ENCODE measurements at regions not wholly inside any gene's neighbourhood (a gene's known extent, or its start where the extent isn't known, plus 50 kb on each side); places are given as distances from the start of the nearest gene placed in this dataset.

DNA sequence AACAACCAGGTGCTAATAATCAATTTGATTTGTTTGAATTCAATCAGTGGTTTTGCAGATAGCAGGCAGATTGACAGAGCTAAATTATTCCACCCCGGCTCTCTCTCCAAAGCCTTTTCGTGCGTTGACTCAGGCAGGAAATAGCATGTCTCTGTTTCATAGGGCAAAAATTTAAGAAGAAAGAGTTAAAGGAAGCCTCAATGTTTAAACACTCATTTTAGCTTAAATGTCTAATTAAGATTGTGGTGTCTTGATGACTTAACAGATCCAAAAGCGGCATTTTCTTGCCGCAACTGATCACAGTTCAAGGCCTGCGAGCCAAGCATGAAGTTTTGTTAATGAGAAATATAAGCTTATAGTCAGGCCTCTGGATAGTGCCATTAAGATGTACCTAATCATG is 1051.1 kb upstream of the AUTS2 start:
- Histone ChIP-seq H3K4me3 (ENCODE audit: extremely low read depth in 1 of 4, insufficient read depth in 2 of 4, low read depth in 3 of 4, low read length in 4 of 4) (no peak overlapping the region), H4K8ac (ENCODE audit: extremely low read depth, insufficient read depth, low read length) (no peak overlapping the region), H2BK120ac (replicated peaks; ENCODE audit: low read depth, low read length) (no peak overlapping the region), H2BK5ac (ENCODE audit: low read depth, low read length) (no peak overlapping the region), H3K23me2 (ENCODE audit: low read depth, low read length) (no peaks in the 10 kb centered on the region), H2BK12ac (ENCODE audit: low read depth, low read length) (no peak overlapping the region), H3K14ac (ENCODE audit: insufficient read length) (no peak overlapping the region), H3K4me1 (replicated peaks in 1 of 4; ENCODE audit: control insufficient read depth in 3 of 4, insufficient read depth in 4 of 4, low read length in 3 of 4) (no peaks in the 10 kb centered on the region), H3K9ac (replicated peaks in 1 of 4; ENCODE audit: extremely low read depth in 1 of 4, low read depth in 3 of 4, low read length in 3 of 4) (no peak overlapping the region), H3K4ac (replicated peaks; ENCODE audit: insufficient read length, low read depth, low read length) (no peak overlapping the region), H3K4me2 (ENCODE audit: insufficient read depth in 1 of 2, low read depth in 2 of 2, low read length in 2 of 2) (no peak overlapping the region), H3K79me1 (ENCODE audit: low read depth, low read length) (no peaks in the 10 kb centered on the region), H3K79me2 (ENCODE audit: control insufficient read depth in 1 of 2, insufficient read depth in 2 of 2, low read length in 2 of 2) (no peaks in the 10 kb centered on the region), H3K18ac (ENCODE audit: extremely low read depth, low read length) (no peak overlapping the region), H3K23ac (ENCODE audit: insufficient read length) (no peak overlapping the region), H3K56ac (replicated peaks; ENCODE audit: insufficient read length, low read depth, low read length) (no peak overlapping the region), H4K91ac (replicated peaks; ENCODE audit: insufficient read length, low read length) (no peak overlapping the region), H4K20me1 (replicated peaks in 1 of 2; ENCODE audit: control insufficient read depth in 1 of 2, insufficient read depth in 2 of 2, low read length in 2 of 2) (no peaks in the 10 kb centered on the region), H3K27ac (ENCODE audit: low read depth, low read length) (no peak overlapping the region), H2AFZ (ENCODE audit: low read length) (no peak overlapping the region), H3K9me3 (ENCODE audit: insufficient read depth in 2 of 2, low read depth in 1 of 2, low read length in 1 of 2) (no peaks in the 10 kb centered on the region), H3K27me3 (replicated peaks in 1 of 4; ENCODE audit: control insufficient read depth in 3 of 4, extremely low read depth in 1 of 4, insufficient read depth in 3 of 4, low read length in 3 of 4) (no peaks in the 10 kb centered on the region), H2BK20ac (ENCODE audit: low read length) (no peak overlapping the region), H3K36me3 (ENCODE audit: control insufficient read depth in 2 of 4, insufficient read depth in 4 of 4, low read length in 3 of 4) (no peaks in the 10 kb centered on the region), H2AK5ac (ENCODE audit: low read depth, low read length) (no peak overlapping the region), H2BK15ac (ENCODE audit: low read length) (no peak overlapping the region), H4K5ac (ENCODE audit: insufficient read length, low read depth, low read length) (no peak overlapping the region)
- DNase-seq (ENCODE audit: low read depth in 1 of 2, low spot score in 2 of 2) (no peak), FAIRE-seq (no peak)
- TF ChIP-seq JUN (IDR thresholded peaks at IDR 0.05; ENCODE audit: low read depth, low read length) (no peak), GTF2F1 (IDR thresholded peaks at IDR 0.05; ENCODE audit: borderline replicate concordance, low read depth, low read length) (no peak), CHD2 (IDR thresholded peaks at IDR 0.05; ENCODE audit: low read length) (no peak), YY1 (IDR thresholded peaks at IDR 0.05; ENCODE audit: low read depth, low read length) (no peak), EP300 (IDR thresholded peaks at IDR 0.05; ENCODE audit: borderline replicate concordance in 1 of 2, low read depth in 2 of 2, low read length in 2 of 2) (no peak), SUZ12 (IDR thresholded peaks at IDR 0.05; ENCODE audit: low read length) (no peak), NANOG (IDR thresholded peaks at IDR 0.05; ENCODE audit: insufficient read depth, low read depth, low read length, poor library complexity, severe bottlenecking) (no peak), CBX5 (IDR thresholded peaks at IDR 0.05; ENCODE audit: low read depth, low read length) (no peak), BRCA1 (IDR thresholded peaks at IDR 0.05; ENCODE audit: low read depth, low read length) (no peak), PHF8 (conservative IDR thresholded peaks at IDR 0.05; ENCODE audit: low read depth, low read length) (no peak), EGR1 (IDR thresholded peaks at IDR 0.05; ENCODE audit: borderline replicate concordance, low read depth, low read length) (no peak), TBP (IDR thresholded peaks at IDR 0.05; ENCODE audit: low read depth, low read length) (no peak), TAF1 (IDR thresholded peaks at IDR 0.05; ENCODE audit: low read depth, low read length) (no peak), POLR2AphosphoS5 (IDR thresholded peaks at IDR 0.05; ENCODE audit: low read depth, low read length) (no peak), CEBPB (IDR thresholded peaks at IDR 0.05; ENCODE audit: low read depth, low read length) (no peak)
- 78% methylated on average over 6 of the region's 6 CpGs; no CpG with 5 or more reads in 1 of the 2 experiments for WGBS, 2 experiments (ENCODE audit: extremely low coverage in 1 of 2, insufficient coverage in 1 of 2, insufficient read length in 1 of 2, insufficient replicate concordance in 2 of 2, low coverage in 1 of 2, low lambda C conversion rate in 2 of 2, missing lambda C conversion rate in 1 of 2)
- ChIA-PET POLR2A (ENCODE audit: partially characterized antibody) (interaction anchor here (0.6 kb wide), 1 partner anchor 53 kb away, joined by 3 read pairs; no protein-coding TSS in a partner anchor), CTCF (ENCODE audit: partially characterized antibody) (interaction anchor here (0.5 to 1.1 kb wide), 2 partner anchors 8 to 10 kb away, joined by 3 read pairs; no protein-coding TSS in a partner anchor)

Measured in H1 (cell line).